Brain microvascular endothelial cell (primary cell): ENCODE measurements at regions not wholly inside any gene's neighbourhood (a gene's known extent, or its start where the extent isn't known, plus 50 kb on each side); places are given as distances from the start of the nearest gene placed in this dataset.

Source experiments
- DNase-seq: peaks from one replicate; pipeline ENCODE4 v3.0.0-alpha.2; 2020
- H3K27ac ChIP-seq: fragments of 250-450 bp; sonication (Bioruptor Pico); 2 replicates; pipeline ENCODE4 v1.5.1; 2020; ENCODE audit warnings: mild to moderate bottlenecking, moderate library complexity
- H3K27me3 ChIP-seq: fragments of 250-450 bp; sonication (Bioruptor Pico); replicated peaks from 2 replicates; pipeline ENCODE4 v1.5.1; 2020; ENCODE audit warnings: mild to moderate bottlenecking
- H3K36me3 ChIP-seq: fragments of 250-450 bp; sonication (Bioruptor Pico); replicated peaks from 2 replicates; pipeline ENCODE4 v1.5.1; 2020; ENCODE audit warnings: mild to moderate bottlenecking
- H3K4me3 ChIP-seq: 2 replicates; pipeline ENCODE4 v1.5.1; 2011; ENCODE audit warnings: low read depth, mild to moderate bottlenecking, control low read depth, low read length, moderate library complexity
- in situ Hi-C: cut with HindIII; loops from 2 replicates; pipeline ENCODE4 v1.10.0; 2017; ENCODE audit warnings: low sequenced_read_pairs, low pct_ligation_motif_present
- TF ChIP-seq, protein P1 (sequence below): IDR thresholded peaks from 2 replicates; pipeline ENCODE4 v1.5.1; 2011; ENCODE audit warnings: low read depth, mild to moderate bottlenecking, moderate library complexity, low read length, control low read depth, inconsistent platforms; ENCODE audit errors: missing control alignments

GRCh38 chr2:8537562-8538155, 144.2 kb upstream of the ID2 start:
- no peaks in the 10 kb centered on the region for H3K36me3 ChIP-seq
- H3K27ac ChIP-seq = no peak overlapping the region
- in situ Hi-C loops = no loop called here
- no peaks in the 10 kb centered on the region for H3K27me3 ChIP-seq
- TF ChIP-seq, protein P1, sequence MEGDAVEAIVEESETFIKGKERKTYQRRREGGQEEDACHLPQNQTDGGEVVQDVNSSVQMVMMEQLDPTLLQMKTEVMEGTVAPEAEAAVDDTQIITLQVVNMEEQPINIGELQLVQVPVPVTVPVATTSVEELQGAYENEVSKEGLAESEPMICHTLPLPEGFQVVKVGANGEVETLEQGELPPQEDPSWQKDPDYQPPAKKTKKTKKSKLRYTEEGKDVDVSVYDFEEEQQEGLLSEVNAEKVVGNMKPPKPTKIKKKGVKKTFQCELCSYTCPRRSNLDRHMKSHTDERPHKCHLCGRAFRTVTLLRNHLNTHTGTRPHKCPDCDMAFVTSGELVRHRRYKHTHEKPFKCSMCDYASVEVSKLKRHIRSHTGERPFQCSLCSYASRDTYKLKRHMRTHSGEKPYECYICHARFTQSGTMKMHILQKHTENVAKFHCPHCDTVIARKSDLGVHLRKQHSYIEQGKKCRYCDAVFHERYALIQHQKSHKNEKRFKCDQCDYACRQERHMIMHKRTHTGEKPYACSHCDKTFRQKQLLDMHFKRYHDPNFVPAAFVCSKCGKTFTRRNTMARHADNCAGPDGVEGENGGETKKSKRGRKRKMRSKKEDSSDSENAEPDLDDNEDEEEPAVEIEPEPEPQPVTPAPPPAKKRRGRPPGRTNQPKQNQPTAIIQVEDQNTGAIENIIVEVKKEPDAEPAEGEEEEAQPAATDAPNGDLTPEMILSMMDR = no peak
- DNase-seq = no peak
- H3K4me3 ChIP-seq = no peak overlapping the region

DNA sequence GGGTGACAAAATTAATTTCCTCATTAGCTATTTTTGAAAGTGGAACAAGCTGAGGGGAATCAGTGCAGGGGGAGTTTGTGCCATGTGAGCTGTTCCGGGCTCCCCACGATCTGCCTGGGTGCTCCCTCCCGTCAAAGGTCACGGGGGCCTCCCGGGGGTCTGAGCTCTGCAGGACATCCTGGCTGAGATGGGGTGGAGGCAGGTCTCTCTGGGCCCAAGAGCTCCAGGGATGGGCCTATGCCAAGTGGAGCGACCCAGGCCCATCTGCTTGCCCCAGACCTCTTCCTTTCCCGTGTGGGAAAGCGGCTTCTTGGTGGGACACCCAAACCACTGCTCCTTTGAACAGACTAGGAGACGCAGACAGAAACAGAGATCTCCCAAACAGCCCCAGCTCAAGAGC, 143.3 kb upstream of the ID2 start:
- no peak for DNase-seq
- no peak overlapping the region for H3K27ac ChIP-seq

GRCh38 chr2:8538931-8539621, 142.8 kb upstream of the ID2 start:
- DNase-seq = no peak
- in situ Hi-C loops = no loop called here

More for the DNA sequence above, 143.3 kb upstream of the ID2 start:
- in situ Hi-C loops = no loop called here
- no peak overlapping the region for H3K4me3 ChIP-seq
- H3K36me3 ChIP-seq = no peaks in the 10 kb centered on the region
- H3K27me3 ChIP-seq = no peaks in the 10 kb centered on the region
- TF ChIP-seq, protein P1 = no peak

GRCh38 chr2:8539743-8540551, 141.9 kb upstream of the ID2 start:
- Histone ChIP-seq H3K27ac (no peak overlapping the region), H3K36me3 (no peaks in the 10 kb centered on the region), H3K27me3 (no peaks in the 10 kb centered on the region), H3K4me3 (no peak overlapping the region)
- in situ Hi-C loops = no loop called here
- no peak for DNase-seq
- TF ChIP-seq, protein P1 = peak; percentile 17

More at GRCh38 chr2:8538931-8539621, 142.8 kb upstream of the ID2 start:
- H3K36me3 ChIP-seq = no peaks in the 10 kb centered on the region
- no peaks in the 10 kb centered on the region for H3K27me3 ChIP-seq
- no peak overlapping the region for H3K4me3 ChIP-seq
- H3K27ac ChIP-seq = no peak overlapping the region
- TF ChIP-seq, protein P1 = no peak

DNA sequence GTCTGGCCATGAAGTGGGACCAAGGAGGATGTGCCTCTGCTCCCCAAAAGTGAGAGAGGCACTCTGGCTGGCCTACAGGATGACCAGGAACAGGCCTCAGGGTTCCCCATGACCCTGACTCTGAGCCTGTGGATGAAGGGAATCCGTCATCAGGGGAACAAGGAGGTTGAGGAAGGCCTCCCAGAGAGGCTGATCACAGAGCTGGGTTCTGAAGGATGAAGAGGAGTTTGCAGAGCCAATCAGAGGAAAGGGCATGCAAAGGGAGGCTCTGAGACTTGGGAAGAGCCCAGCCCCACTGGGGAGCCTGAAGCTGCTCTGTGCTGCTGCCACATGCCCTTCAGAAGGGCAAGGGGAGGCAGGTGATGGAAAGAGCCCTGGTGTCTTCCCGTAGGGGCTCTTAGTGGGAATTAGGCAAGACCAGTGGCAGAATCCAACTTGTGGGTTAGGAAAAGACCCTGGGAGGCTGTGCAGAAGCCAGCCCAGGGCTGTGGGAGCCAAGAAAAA, 141.3 kb upstream of the ID2 start:
- no peaks in the 10 kb centered on the region for H3K27me3 ChIP-seq

More for the DNA sequence above, 141.3 kb upstream of the ID2 start:
- TF ChIP-seq, protein P1 = no peak
- H3K27ac ChIP-seq = no peak overlapping the region
- no peak overlapping the region for H3K4me3 ChIP-seq
- in situ Hi-C loops = no loop called here
- no peaks in the 10 kb centered on the region for H3K36me3 ChIP-seq
- DNase-seq = no peak
